Peyer's patch (tissue), 4 donors: ENCODE measurements at regions not wholly inside any gene's neighbourhood (a gene's known extent, or its start where the extent isn't known, plus 50 kb on each side); places are given as distances from the start of the nearest gene placed in this dataset.

Source experiments
- CTCF ChIP-seq, 6 experiments: fragments of 450-650 bp in 4 of 6; fragments of 200-600 bp in 2 of 6; sonication (generic) in 1 of 6; IDR thresholded peaks; one replicate each; pipeline ENCODE4 v1.5.1; 2017 to 2019; ENCODE audit warnings: antibody characterized with exemption in 6 of 6, mild to moderate bottlenecking in 3 of 6, moderate library complexity in 1 of 6
- POLR2A ChIP-seq, 2 donors: fragments of 450-650 bp; IDR thresholded peaks; one replicate each; pipeline ENCODE4 v1.5.1; 2017; ENCODE audit warnings: antibody characterized with exemption in 2 of 2, mild to moderate bottlenecking in 2 of 2, moderate library complexity in 2 of 2

- no peak for TF ChIP-seq POLR2A (IDR thresholded peaks at IDR 0.05)
- no peak for TF ChIP-seq CTCF (IDR thresholded peaks at IDR 0.05)
These were observed 201.6 kb upstream of the PAPPA start for GRCh38 chr9:115951977-115952376.
